PC-9 (cell line): ENCODE measurements at regions not wholly inside any gene's neighbourhood (a gene's known extent, or its start where the extent isn't known, plus 50 kb on each side); places are given as distances from the start of the nearest gene placed in this dataset.
A peak's percentile ranks its signal among the peaks of the same experiment; 100 is the strongest.

Source experiments
- BruUV-seq: library from RNA; stranded (reverse); fragments of 400-500 nt; replicated peaks from 2 replicates; lab custom pipeline; 2021; lab: Mats Ljungman, UMichigan
- CTCF ChIA-PET: fragments of 300-600 bp; sonication (Branson Sonifier 250); formaldehyde crosslinking; loops from one replicate; lab custom pipeline; 2022; ENCODE audit warnings: antibody characterized with exemption; lab: Charles Lee
- POLR2A ChIA-PET: fragments of 300-600 bp; sonication (Branson Sonifier 250); formaldehyde crosslinking; loops from one replicate; lab custom pipeline; 2022; ENCODE audit warnings: antibody characterized with exemption; ENCODE audit not compliant: unreplicated experiment; lab: Charles Lee
- DNase-seq, 2 experiments: peaks; one replicate each; pipeline versions ENCODE4 v3.0.0 to v3.0.0-alpha.2; 2015 to 2022; ENCODE audit warnings: mixed read lengths in 1 of 2
- H2AFZ ChIP-seq: fragments of 200-600 bp; sonication (generic); 2 replicates; pipeline ENCODE4 v1.8.1; 2017; ENCODE audit warnings: antibody characterized with exemption
- H3F3A ChIP-seq: fragments of 200-600 bp; sonication (generic); 2 replicates; pipeline ENCODE4 v1.8.1; 2017; ENCODE audit warnings: antibody characterized with exemption, mild to moderate bottlenecking, low read depth; ENCODE audit not compliant: insufficient read depth
- H3K27ac ChIP-seq: fragments of 200-600 bp; sonication (generic); 2 replicates; pipeline ENCODE4 v1.6.1; 2016; ENCODE audit warnings: mixed run types
- H3K27me3 ChIP-seq: fragments of 200-600 bp; sonication (generic); 2 replicates; pipeline ENCODE4 v1.6.1; 2016; ENCODE audit warnings: low read depth, mixed run types; ENCODE audit not compliant: insufficient read depth
- H3K36me3 ChIP-seq: fragments of 200-600 bp; sonication (generic); 2 replicates; pipeline ENCODE4 v1.6.1; 2016; ENCODE audit warnings: low read depth, mixed run types
- H3K4me1 ChIP-seq: fragments of 200-600 bp; sonication (generic); replicated peaks from 2 replicates; pipeline ENCODE4 v1.6.1; 2016; ENCODE audit warnings: mixed run types; ENCODE audit not compliant: insufficient read depth
- H3K4me2 ChIP-seq: fragments of 200-600 bp; sonication (generic); 2 replicates; pipeline ENCODE4 v1.6.1; 2017; ENCODE audit warnings: mixed run types
- H3K4me3 ChIP-seq: fragments of 200-600 bp; sonication (generic); 2 replicates; pipeline ENCODE4 v1.6.1; 2016; ENCODE audit warnings: mixed run types
- H3K79me2 ChIP-seq: fragments of 200-600 bp; sonication (generic); 2 replicates; pipeline ENCODE4 v1.6.1; 2017; ENCODE audit warnings: low read depth, mixed run types
- H3K9me2 ChIP-seq: fragments of 200-600 bp; sonication (generic); 2 replicates; pipeline ENCODE4 v1.8.1; 2017; ENCODE audit warnings: mild to moderate bottlenecking; ENCODE audit not compliant: insufficient read depth
- H3K9me3 ChIP-seq: fragments of 200-600 bp; sonication (generic); 2 replicates; pipeline ENCODE4 v1.8.1; 2016; ENCODE audit warnings: low read depth; ENCODE audit not compliant: insufficient read depth
- H4K20me1 ChIP-seq: fragments of 200-600 bp; sonication (generic); 2 replicates; pipeline ENCODE4 v1.8.1; 2017; ENCODE audit not compliant: insufficient read depth
- CTCF ChIP-seq: fragments of 200-600 bp; sonication (generic); conservative IDR thresholded peaks from 2 replicates; pipeline ENCODE4 v1.6.1; 2017; ENCODE audit warnings: mixed run types, antibody characterized with exemption, mild to moderate bottlenecking, moderate library complexity
- EZH2 ChIP-seq: fragments of 200-600 bp; sonication (generic); IDR thresholded peaks from 2 replicates; pipeline ENCODE4 v1.8.0; 2017; ENCODE audit warnings: antibody characterized with exemption, low read depth
- intact Hi-C: fragments of 100-400 bp; cut with micrococcal nuclease; formaldehyde crosslinking; loops from one replicate; pipeline ENCODE4 v1.10.0; 2022; ENCODE audit not compliant: unreplicated experiment

GRCh38 chr7:131238347-131238931 is 89.2 kb upstream of the MKLN1 start:
- no peaks in the 10 kb centered on the region for H3K36me3 ChIP-seq
- H4K20me1 ChIP-seq: no peaks in the 10 kb centered on the region
- peak in 1 of 2 experiments; percentile 92 for DNase-seq
- POLR2A ChIA-PET: interaction anchor here (0.6 kb wide), 1 partner anchor 129 kb away, joined by 4 read pairs; no protein-coding TSS in a partner anchor
- H3K79me2 ChIP-seq: no peaks in the 10 kb centered on the region
- TF ChIP-seq CTCF: no peak
- TF ChIP-seq EZH2: no peak
- H3K9me3 ChIP-seq: no peaks in the 10 kb centered on the region
- H3K4me1 ChIP-seq: peaks cover 35% of the 10 kb centered on the region
- H3K4me3 ChIP-seq: no peak overlapping the region
- no peaks in the 10 kb centered on the region for H3K27me3 ChIP-seq
- no TSS peak for BruUV-seq
- peaks cover 16% of the 10 kb centered on the region for H3F3A ChIP-seq
- peak overlapping the region; percentile 28 for H3K4me2 ChIP-seq
- CTCF ChIA-PET: no interaction called here
- no peaks in the 10 kb centered on the region for H3K9me2 ChIP-seq
- H3K27ac ChIP-seq: peak overlapping the region; percentile 70
- no peak overlapping the region for H2AFZ ChIP-seq
- intact Hi-C loops: loop anchor here (5.0 kb wide), 1 partner anchor 51 kb away; no protein-coding TSS in a partner anchor

GRCh38 chr7:131241386-131241785 is 86.3 kb upstream of the MKLN1 start:
- ChIA-PET POLR2A (no interaction called here), CTCF (no interaction called here)
- intact Hi-C loops: no loop called here

GRCh38 chr7:131242123-131242650 is 85.5 kb upstream of the MKLN1 start:
- Histone ChIP-seq H3K4me1 (peaks cover 26% of the 10 kb centered on the region), H3K36me3 (no peaks in the 10 kb centered on the region), H3K27ac (no peak overlapping the region), H2AFZ (no peak overlapping the region), H3K27me3 (no peaks in the 10 kb centered on the region), H3K4me3 (no peak overlapping the region), H3K9me2 (no peaks in the 10 kb centered on the region), H4K20me1 (no peaks in the 10 kb centered on the region), H3K9me3 (no peaks in the 10 kb centered on the region), H3K4me2 (no peak overlapping the region), H3F3A (peaks cover 10% of the 10 kb centered on the region), H3K79me2 (no peaks in the 10 kb centered on the region)
- no peak for DNase-seq
- TF ChIP-seq CTCF (no peak), EZH2 (no peak)
- POLR2A ChIA-PET: no interaction called here
- CTCF ChIA-PET: no interaction called here
- no TSS peak for BruUV-seq
- intact Hi-C loops: no loop called here

More at GRCh38 chr7:131241386-131241785, 86.3 kb upstream of the MKLN1 start:
- Histone ChIP-seq H3K27ac (no peak overlapping the region), H4K20me1 (no peaks in the 10 kb centered on the region), H3K27me3 (no peaks in the 10 kb centered on the region), H3K4me1 (peaks cover 30% of the 10 kb centered on the region), H2AFZ (no peak overlapping the region), H3K4me3 (no peak overlapping the region), H3K36me3 (no peaks in the 10 kb centered on the region), H3K9me2 (no peaks in the 10 kb centered on the region), H3K79me2 (no peaks in the 10 kb centered on the region), H3K9me3 (no peaks in the 10 kb centered on the region), H3F3A (peaks cover 10% of the 10 kb centered on the region), H3K4me2 (no peak overlapping the region)
- BruUV-seq: no TSS peak
- no peak for DNase-seq
- no peak for TF ChIP-seq EZH2
- TF ChIP-seq CTCF: no peak
